ENCODE measurements at regions not wholly inside any gene's neighbourhood (a gene's known extent, or its start where the extent isn't known, plus 50 kb on each side); places are given as distances from the start of the nearest gene placed in this dataset.

DNA sequence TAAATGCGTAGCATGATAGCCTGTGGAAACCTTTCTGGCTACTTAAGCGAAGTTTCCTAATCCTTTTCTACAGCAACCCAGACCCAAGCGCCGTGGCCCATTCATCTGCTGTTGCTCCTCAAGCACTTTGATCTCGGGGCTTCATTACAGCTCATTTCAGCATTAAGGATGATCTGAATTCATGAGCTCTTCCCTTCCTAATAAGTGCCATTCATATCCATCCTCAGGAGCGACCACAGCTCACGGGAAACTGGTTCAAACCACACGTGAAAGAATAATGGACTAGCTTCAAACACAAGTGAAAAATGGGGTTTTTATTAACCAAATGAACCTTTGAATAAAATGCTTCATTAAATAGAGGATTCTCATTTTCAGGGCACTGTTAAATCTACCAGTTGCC is 202.6 kb upstream of the LEF1 start:
- TF ChIP-seq, protein P1, sequence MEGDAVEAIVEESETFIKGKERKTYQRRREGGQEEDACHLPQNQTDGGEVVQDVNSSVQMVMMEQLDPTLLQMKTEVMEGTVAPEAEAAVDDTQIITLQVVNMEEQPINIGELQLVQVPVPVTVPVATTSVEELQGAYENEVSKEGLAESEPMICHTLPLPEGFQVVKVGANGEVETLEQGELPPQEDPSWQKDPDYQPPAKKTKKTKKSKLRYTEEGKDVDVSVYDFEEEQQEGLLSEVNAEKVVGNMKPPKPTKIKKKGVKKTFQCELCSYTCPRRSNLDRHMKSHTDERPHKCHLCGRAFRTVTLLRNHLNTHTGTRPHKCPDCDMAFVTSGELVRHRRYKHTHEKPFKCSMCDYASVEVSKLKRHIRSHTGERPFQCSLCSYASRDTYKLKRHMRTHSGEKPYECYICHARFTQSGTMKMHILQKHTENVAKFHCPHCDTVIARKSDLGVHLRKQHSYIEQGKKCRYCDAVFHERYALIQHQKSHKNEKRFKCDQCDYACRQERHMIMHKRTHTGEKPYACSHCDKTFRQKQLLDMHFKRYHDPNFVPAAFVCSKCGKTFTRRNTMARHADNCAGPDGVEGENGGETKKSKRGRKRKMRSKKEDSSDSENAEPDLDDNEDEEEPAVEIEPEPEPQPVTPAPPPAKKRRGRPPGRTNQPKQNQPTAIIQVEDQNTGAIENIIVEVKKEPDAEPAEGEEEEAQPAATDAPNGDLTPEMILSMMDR (IDR thresholded peaks at IDR 0.05; ENCODE audit: low read depth, low read length) = no peak
- Histone ChIP-seq H3K9me3 (no peaks in the 10 kb centered on the region), H3K4me1 (peaks cover 3% of the 10 kb centered on the region), H3K4me3 (ENCODE audit: low read depth, low read length) (no peak overlapping the region), H3K27me3 (no peaks in the 10 kb centered on the region), H3K36me3 (no peaks in the 10 kb centered on the region)
- DNase-seq = no peak

DNA sequence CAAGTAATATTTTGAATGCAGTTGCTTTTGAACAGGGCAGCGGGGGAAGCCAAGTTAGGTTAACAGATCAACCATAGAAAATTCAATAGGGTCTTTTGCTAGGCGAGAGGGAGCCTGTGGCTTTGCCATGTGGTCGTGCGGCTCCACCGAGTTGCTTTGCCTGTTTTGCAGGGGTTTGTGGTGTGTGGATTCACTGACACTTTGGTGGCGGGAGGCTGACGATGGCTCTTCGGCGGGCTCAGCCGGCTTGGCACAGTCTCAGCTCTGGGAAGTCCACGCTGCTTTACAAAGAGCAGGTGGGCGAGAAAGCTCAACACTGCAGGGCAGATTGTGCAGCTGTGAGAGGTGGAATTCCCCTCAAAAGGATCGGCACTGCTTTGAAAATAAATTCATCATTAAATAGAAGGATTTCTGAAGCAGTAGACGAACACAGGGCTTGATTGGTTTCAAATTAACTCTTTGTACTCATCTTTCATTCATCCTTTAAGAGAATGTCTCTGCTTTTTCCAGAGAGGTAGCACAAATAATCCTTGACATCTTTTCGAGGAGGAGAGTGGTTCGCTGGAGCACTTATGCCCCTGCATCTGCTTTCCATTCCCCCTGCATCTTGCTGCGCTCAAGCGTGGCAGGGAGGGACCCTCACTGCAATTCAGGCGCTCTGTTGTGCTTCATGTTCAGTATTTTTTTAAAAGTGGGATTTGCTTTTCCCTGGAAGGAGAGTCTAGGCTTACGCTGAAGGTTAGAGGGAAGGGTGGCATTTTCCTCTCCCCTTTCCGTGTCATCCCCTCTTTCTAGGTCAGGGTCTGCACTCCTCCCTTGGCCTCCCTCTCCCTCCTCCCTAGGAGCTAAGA is 201.8 kb upstream of the LEF1 start:
- TF ChIP-seq, protein P1 (IDR thresholded peaks at IDR 0.05; ENCODE audit: low read depth, low read length) = no peak
- Histone ChIP-seq H3K9me3 (no peaks in the 10 kb centered on the region), H3K36me3 (no peaks in the 10 kb centered on the region), H3K27me3 (no peaks in the 10 kb centered on the region), H3K4me3 (ENCODE audit: low read depth, low read length) (no peak overlapping the region), H3K4me1 (peaks cover 3% of the 10 kb centered on the region)
- DNase-seq = no peak

DNA sequence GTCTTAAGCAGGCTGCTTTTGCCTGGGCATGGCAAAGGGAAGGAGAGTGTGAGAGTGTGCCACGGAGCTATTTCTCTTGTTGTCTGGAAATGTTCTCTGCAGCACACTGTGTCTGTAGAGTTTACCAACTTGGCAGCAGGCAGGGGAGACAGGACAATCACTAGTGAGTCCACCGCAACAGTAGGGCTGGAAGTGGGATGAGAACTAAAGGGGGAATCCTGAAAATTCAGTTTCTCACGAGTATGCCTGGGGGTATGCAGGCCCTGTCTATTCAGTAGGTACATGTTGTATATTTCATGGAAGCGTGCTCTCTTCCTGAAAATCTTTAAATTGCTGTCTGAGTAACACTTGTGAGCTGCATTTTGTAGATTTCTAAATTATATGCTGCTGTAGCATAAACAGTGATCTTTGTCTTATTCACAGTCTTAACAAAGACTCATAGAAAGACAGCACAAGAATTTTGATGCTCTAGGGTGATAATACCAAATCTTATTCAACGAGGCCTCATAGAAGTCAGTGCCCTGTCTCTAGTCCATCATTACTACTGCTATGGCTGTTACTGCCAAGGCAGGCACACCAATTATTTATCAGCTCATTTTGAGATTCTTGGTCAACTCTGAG is 200.4 kb upstream of the LEF1 start:
- Histone ChIP-seq H3K27me3 (no peaks in the 10 kb centered on the region), H3K36me3 (no peaks in the 10 kb centered on the region), H3K9me3 (no peaks in the 10 kb centered on the region), H3K4me3 (ENCODE audit: low read depth, low read length) (no peak overlapping the region), H3K4me1 (no peaks in the 10 kb centered on the region; the same call in 1 of the 2 replicates)
- TF ChIP-seq, protein P1 (IDR thresholded peaks at IDR 0.05; ENCODE audit: low read depth, low read length) = no peak
- no peak for DNase-seq

DNA sequence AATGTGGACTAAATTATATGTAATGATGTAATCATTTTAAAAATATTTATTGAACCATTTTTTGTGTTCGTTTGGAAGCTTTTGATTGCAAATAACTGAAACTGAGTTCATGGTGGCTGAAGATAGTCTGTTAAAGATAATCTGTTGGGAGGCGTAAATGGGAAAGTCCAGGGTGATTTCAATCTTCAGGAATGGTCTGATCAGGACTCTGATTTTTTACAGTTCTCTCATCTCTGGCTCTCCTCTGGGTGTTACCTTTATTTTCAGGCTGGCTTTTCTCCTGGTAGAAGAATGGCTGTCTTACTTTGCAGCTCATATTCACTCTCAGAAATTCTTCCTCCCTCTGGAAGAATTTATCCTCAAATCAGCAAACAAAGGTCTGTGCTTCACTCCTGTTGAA is 199.0 kb upstream of the LEF1 start:
- Histone ChIP-seq H3K4me3 (ENCODE audit: low read depth, low read length) (no peak overlapping the region), H3K36me3 (no peaks in the 10 kb centered on the region), H3K9me3 (no peaks in the 10 kb centered on the region), H3K27me3 (no peaks in the 10 kb centered on the region), H3K4me1 (no peaks in the 10 kb centered on the region)
- TF ChIP-seq, protein P1 (IDR thresholded peaks at IDR 0.05; ENCODE audit: low read depth, low read length) = no peak
- no peak for DNase-seq

DNA sequence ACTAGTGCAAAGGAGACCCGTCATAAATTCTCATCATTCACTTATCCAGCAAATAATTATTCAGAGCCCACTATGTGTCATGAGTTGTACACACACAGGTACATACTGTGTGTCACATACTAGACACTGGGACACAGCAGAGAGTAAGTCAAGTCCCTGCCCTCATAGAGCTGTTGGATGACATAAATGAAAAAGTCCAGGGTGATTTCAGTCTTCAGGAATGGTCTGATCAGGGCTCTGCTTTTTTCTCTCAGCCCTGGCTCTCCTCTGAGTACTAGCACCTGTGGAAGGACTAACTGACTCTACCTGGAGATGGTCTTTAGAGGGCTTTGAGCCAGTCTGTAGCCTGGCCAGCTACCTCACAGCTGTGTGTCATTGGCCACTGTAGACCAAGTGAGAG is 198.0 kb upstream of the LEF1 start:
- Histone ChIP-seq H3K4me1 (no peaks in the 10 kb centered on the region), H3K36me3 (no peaks in the 10 kb centered on the region), H3K27me3 (no peaks in the 10 kb centered on the region), H3K9me3 (no peaks in the 10 kb centered on the region), H3K4me3 (ENCODE audit: low read depth, low read length) (no peak overlapping the region)
- DNase-seq = no peak
- TF ChIP-seq, protein P1 (IDR thresholded peaks at IDR 0.05; ENCODE audit: low read depth, low read length) = no peak

DNA sequence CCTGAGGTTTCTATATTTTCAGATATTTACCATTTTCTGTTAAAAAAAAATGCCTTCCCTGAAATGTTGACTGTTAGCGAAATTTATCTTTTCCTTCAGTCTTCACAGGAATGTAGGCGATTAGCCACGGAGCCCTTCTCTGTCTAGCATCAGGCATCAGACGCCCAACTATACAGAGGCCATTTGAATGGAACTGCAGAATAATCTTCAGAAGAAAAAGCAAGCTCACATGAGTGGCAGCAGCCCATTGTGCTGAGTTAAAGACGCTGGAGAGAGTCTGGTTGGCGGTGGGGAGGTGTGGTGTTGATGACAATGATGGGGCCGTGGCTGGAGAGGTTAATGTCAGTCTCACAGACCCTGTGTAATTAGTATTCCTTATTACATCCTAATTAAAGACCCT is 196.8 kb upstream of the LEF1 start:
- DNase-seq = no peak
- TF ChIP-seq, protein P1 (IDR thresholded peaks at IDR 0.05; ENCODE audit: low read depth, low read length) = no peak
- Histone ChIP-seq H3K4me3 (ENCODE audit: low read depth, low read length) (no peak overlapping the region), H3K9me3 (no peaks in the 10 kb centered on the region), H3K36me3 (no peaks in the 10 kb centered on the region), H3K27me3 (no peaks in the 10 kb centered on the region), H3K4me1 (0 out of 2 replicates have a peak, but pooled peaks cover 6% of the 10 kb centered on the region)

Measured in BE2C (cell line).